Stimulated activated naive CD8-positive, alpha-beta T cell treated with anti-CD3 and anti-CD28 coated beads, Interleukin-15, amount 100 ng/mL, for 72 hours (primary cell): ENCODE measurements at regions not wholly inside any gene's neighbourhood (a gene's known extent, or its start where the extent isn't known, plus 50 kb on each side); places are given as distances from the start of the nearest gene placed in this dataset.

ENCODE experiments used
- ATAC-seq: fragments of 150-1000 bp; cut with Tn5 transposase; 2 replicates; pipeline ENCODE4 v1.10.0; 2021; ENCODE audit warnings: mild to moderate bottlenecking, moderate library complexity
- DNase-seq, 2 donors: peaks; one replicate each; pipeline ENCODE4 v3.0.0; 2021 to 2022
- H3K27ac Mint-ChIP-seq, 2 donors: one replicate each; pipeline ENCODE4 v1.8.0; 2022; ENCODE audit warnings: mild to moderate bottlenecking in 2 of 2, mixed read lengths in 2 of 2, moderate library complexity in 2 of 2
- H3K27me3 Mint-ChIP-seq: one replicate; pipeline ENCODE4 v1.8.0; 2022; ENCODE audit warnings: mixed read lengths
- H3K4me1 Mint-ChIP-seq: one replicate; pipeline ENCODE4 v1.8.0; 2022; ENCODE audit warnings: mild to moderate bottlenecking, mixed read lengths
- H3K4me3 Mint-ChIP-seq, 2 donors: one replicate each; pipeline ENCODE4 v1.8.0; 2022; ENCODE audit warnings: mild to moderate bottlenecking in 2 of 2, mixed read lengths in 2 of 2, moderate library complexity in 1 of 2
- H3K9me3 Mint-ChIP-seq, 2 donors: one replicate each; pipeline ENCODE4 v1.8.0; 2022; ENCODE audit warnings: mixed read lengths in 2 of 2

GRCh38 chr4:149173241-149174013 is 642.2 kb downstream of the IQCM start:
- Mint-ChIP-seq H3K4me1 (no peaks in the 10 kb centered on the region), H3K9me3 (peaks cover 3 to 13% of the 10 kb centered on the region in 2 donors), H3K27ac (no peak overlapping the region), H3K27me3 (no peaks in the 10 kb centered on the region), H3K4me3 (no peak overlapping the region)
- no peak for DNase-seq
- no peak for ATAC-seq

GRCh38 chr4:149168645-149169044 is 647.0 kb downstream of the IQCM start:
- Mint-ChIP-seq H3K4me1 (no peaks in the 10 kb centered on the region), H3K9me3 (no peaks in the 10 kb centered on the region), H3K27me3 (no peaks in the 10 kb centered on the region), H3K4me3 (no peak overlapping the region), H3K27ac (no peak overlapping the region)
- ATAC-seq (no peak), DNase-seq (no peak)

DNA sequence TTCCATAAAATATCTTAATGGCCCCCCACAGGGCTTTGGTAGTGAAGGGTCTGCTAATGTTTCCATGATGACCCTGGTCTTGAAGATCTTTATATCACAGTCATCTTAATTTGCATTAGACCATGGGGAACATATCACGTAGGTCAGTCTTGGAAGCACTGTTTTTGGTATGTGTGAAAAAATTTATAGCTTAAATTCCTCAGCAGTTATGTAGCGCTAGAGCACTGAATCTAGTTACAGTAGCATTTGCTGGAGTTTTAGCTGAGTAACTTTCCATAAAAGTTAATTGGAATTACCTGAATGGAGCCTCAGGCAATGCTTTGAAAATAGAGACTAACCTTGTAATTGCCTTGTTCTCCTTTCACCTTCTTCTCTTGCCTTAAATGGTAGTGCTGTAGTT is 648.8 kb downstream of the IQCM start:
- H3K27me3 Mint-ChIP-seq = no peaks in the 10 kb centered on the region
- DNase-seq = no peak
- no peaks in the 10 kb centered on the region for H3K9me3 Mint-ChIP-seq
- H3K4me3 Mint-ChIP-seq = no peak overlapping the region
- no peak for ATAC-seq
- no peaks in the 10 kb centered on the region for H3K4me1 Mint-ChIP-seq
- no peak overlapping the region for H3K27ac Mint-ChIP-seq

- ATAC-seq = no peak
Measured at GRCh38 chr4:149166365-149166764, 649.3 kb downstream of the IQCM start.

DNA sequence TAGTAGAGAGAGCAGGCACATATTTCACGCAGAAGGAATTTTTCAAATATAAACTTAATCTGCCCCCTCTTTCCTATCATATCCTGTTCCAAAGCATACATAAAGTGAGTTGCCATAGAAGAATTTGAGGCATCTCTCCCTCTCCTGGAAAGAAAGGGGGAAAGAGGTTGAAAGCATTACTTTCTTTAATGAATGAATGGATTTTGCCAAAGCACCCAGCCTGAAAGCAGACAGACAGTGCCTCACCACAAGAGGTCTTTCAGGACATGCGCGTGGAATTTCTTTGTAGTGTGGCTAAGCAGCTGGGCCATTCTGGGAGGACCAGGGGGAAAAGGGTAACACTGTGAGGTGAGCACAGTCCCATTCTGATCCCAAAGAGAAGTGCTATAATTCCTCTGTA is 651.4 kb downstream of the IQCM start:
- Mint-ChIP-seq H3K4me3 (no peak overlapping the region), H3K4me1 (no peaks in the 10 kb centered on the region), H3K27ac (no peak overlapping the region), H3K9me3 (no peaks in the 10 kb centered on the region), H3K27me3 (no peaks in the 10 kb centered on the region)
- ATAC-seq (no peak), DNase-seq (no peak)

More at GRCh38 chr4:149166365-149166764, 649.3 kb downstream of the IQCM start:
- Mint-ChIP-seq H3K4me3 (no peak overlapping the region), H3K27ac (no peak overlapping the region), H3K27me3 (no peaks in the 10 kb centered on the region), H3K9me3 (no peaks in the 10 kb centered on the region), H3K4me1 (no peaks in the 10 kb centered on the region)
- DNase-seq = no peak

DNA sequence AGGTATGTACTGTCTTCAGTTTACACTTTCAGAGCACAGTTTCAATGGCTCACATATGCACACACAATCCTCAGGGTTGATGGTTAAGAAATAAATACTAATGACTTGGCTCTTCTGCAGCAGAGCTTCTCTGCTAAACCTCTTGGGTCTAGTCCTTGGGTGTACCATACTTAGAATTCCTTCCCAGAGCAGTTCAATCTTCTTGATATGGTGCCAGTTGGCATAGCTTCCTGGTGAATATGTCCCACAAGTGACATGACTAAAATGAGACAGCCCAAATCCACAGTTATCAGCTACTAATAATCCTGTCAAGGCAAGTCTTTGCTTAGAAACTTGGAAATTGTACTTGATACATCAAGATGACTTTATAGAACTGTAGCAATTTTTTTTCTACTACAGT is 654.4 kb downstream of the IQCM start:
- Mint-ChIP-seq H3K27me3 (no peaks in the 10 kb centered on the region), H3K27ac (no peak overlapping the region), H3K4me3 (no peak overlapping the region), H3K4me1 (no peaks in the 10 kb centered on the region), H3K9me3 (peaks cover 0 to 4% of the 10 kb centered on the region in 2 donors)
- no peak for DNase-seq
- no peak for ATAC-seq

DNA sequence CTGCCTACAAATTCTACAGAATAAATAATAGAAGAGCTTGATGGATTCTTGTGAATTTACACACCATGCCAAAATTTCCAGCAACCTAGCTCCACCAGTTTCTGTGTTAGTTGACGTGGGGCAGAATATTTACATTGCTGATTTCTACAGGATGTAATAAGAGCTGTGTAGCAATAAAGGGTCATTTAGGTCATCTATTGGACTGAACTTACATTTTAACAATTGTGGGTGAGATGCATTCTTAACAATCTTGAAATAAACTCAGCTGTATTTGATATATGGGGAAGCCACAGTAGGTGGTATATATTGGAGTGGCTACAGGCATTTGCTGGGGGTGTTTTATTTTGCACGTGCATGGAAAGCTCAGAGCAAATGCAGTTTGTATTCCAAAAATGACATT is 655.3 kb downstream of the IQCM start:
- Mint-ChIP-seq H3K4me1 (no peaks in the 10 kb centered on the region), H3K27ac (no peak overlapping the region), H3K27me3 (no peaks in the 10 kb centered on the region), H3K4me3 (no peak overlapping the region), H3K9me3 (peaks cover 0 to 6% of the 10 kb centered on the region in 2 donors)
- ATAC-seq = no peak
- no peak for DNase-seq

DNA sequence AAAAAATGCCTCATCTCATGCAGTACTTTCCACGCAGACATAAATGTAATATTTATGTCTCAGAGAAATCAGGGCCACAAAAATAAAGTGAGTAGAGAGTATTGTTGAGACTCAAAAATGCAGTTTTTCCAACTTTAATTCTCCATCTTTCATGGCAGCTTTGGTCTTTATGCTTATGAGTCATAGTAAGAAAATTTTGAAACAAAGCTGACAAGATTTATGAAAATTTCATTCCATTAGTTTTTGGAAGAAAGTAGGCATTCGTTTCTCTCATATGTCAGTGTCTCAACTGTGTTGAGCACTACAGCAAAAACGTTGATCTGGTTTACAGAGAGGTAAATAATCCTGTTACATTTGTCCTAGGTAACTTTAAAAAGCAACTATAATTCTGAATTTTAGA is 656.8 kb downstream of the IQCM start:
- DNase-seq (no peak), ATAC-seq (no peak)
- peaks cover 0 to 6% of the 10 kb centered on the region in 2 donors for H3K9me3 Mint-ChIP-seq
- no peaks in the 10 kb centered on the region for H3K27me3 Mint-ChIP-seq
- H3K27ac Mint-ChIP-seq = no peak overlapping the region
- H3K4me3 Mint-ChIP-seq = no peak overlapping the region
- no peaks in the 10 kb centered on the region for H3K4me1 Mint-ChIP-seq

DNA sequence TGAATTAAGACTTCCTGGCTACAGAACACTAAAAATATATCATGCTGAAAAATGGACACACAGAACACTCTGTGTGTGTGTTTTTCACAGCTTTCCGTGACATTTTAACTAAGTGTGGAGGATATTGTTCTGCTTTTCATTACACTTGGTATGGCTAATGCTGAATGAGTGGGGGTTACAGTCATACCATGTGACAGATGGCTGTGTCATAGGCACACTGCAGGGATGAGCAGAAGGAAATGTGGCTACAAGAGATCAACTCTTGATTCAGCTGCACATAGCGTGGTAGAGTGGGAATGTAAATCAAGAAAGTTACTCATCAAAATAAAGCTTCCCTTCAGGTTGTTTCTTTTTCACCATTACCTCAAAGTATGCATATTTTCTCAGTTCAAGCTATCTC is 669.8 kb downstream of the IQCM start:
- Mint-ChIP-seq H3K27ac (no peak overlapping the region), H3K4me3 (no peak overlapping the region), H3K9me3 (peaks cover 0 to 8% of the 10 kb centered on the region in 2 donors), H3K4me1 (no peaks in the 10 kb centered on the region), H3K27me3 (peaks cover 23% of the 10 kb centered on the region)
- ATAC-seq = no peak
- DNase-seq = no peak

GRCh38 chr4:149144060-149144459 is 671.6 kb downstream of the IQCM start:
- ATAC-seq (no peak), DNase-seq (no peak)
- peaks cover 0 to 8% of the 10 kb centered on the region in 2 donors for H3K9me3 Mint-ChIP-seq
- H3K27me3 Mint-ChIP-seq = peaks cover 23% of the 10 kb centered on the region
- peak overlapping the region in 1 of 2 donors; percentile 47 for H3K27ac Mint-ChIP-seq
- H3K4me3 Mint-ChIP-seq = no peak overlapping the region
- H3K4me1 Mint-ChIP-seq = no peaks in the 10 kb centered on the region

- Mint-ChIP-seq H3K27ac (no peak overlapping the region), H3K9me3 (peaks cover 0 to 8% of the 10 kb centered on the region in 2 donors), H3K27me3 (peaks cover 16% of the 10 kb centered on the region), H3K4me1 (no peaks in the 10 kb centered on the region), H3K4me3 (no peak overlapping the region)
- DNase-seq (no peak), ATAC-seq (no peak)
Measured at GRCh38 chr4:149141391-149141790, 674.3 kb downstream of the IQCM start.

DNA sequence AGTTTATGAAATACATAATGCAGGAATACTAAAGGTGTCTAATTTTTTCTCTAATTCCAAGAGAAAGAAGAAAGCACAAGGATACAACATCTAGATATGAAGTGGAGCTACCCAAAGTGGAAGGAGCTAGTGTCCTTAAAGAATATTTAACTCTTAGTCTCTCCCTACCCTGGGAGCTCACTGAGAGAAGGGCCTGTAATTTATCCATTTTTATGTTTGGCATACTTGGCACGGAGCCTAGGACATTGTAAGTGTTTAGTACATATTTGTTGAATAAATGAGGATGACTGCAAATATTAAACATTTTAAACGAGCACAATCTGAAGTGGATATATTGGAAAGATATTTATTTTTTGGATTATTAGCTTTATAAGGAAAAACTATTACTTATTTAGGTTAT is 674.8 kb downstream of the IQCM start:
- H3K4me1 Mint-ChIP-seq = no peaks in the 10 kb centered on the region
- DNase-seq (no peak), ATAC-seq (no peak)
- H3K27me3 Mint-ChIP-seq = peaks cover 14% of the 10 kb centered on the region
- peaks cover 5 to 8% of the 10 kb centered on the region in 2 donors for H3K9me3 Mint-ChIP-seq
- no peak overlapping the region for H3K27ac Mint-ChIP-seq
- no peak overlapping the region for H3K4me3 Mint-ChIP-seq

DNA sequence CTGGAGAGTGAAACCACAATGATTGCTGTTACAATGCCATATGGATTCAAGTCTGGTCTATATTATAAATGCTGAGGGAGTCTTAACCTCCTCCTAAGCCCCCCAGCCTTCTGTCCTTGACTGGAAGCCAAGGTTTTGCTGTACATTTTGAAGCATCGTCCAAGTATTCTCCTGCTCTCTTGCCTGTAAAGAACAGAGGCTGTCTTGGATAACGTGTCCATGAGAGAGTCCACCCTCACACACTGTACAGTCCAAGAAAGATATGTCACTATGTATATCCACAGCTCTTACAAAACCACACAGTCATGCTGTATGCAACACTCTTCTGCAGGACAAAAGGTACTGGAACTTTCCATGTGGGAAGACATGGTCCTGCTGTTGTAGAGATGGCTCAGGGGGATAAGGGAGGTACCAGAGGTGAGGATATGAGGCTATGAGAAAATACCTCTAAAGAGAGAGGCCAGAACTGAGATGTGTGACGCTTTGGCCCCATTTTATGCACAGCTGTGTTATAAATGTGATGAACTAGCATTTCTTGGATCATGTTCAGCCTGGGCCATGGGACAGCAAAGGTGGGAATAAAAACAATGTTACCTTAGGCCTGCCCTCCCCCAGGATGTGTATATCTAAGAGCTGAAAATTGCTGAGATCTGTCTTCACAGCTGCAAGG is 678.6 kb downstream of the IQCM start:
- Mint-ChIP-seq H3K4me3 (no peak overlapping the region), H3K27me3 (no peaks in the 10 kb centered on the region), H3K27ac (no peak overlapping the region), H3K4me1 (no peaks in the 10 kb centered on the region), H3K9me3 (peaks cover 0 to 17% of the 10 kb centered on the region in 2 donors)
- no peak for ATAC-seq
- DNase-seq = no peak

- no peak for DNase-seq
- no peaks in the 10 kb centered on the region for H3K27me3 Mint-ChIP-seq
- H3K4me1 Mint-ChIP-seq = no peaks in the 10 kb centered on the region
- H3K9me3 Mint-ChIP-seq = peaks cover 0 to 18% of the 10 kb centered on the region in 2 donors
- ATAC-seq = no peak
- no peak overlapping the region for H3K27ac Mint-ChIP-seq
- H3K4me3 Mint-ChIP-seq = no peak overlapping the region
Measured at GRCh38 chr4:149135062-149135461, 680.6 kb downstream of the IQCM start.

- Mint-ChIP-seq H3K4me3 (no peak overlapping the region), H3K27ac (no peak overlapping the region), H3K27me3 (peaks cover 8% of the 10 kb centered on the region), H3K9me3 (no peaks in the 10 kb centered on the region), H3K4me1 (no peaks in the 10 kb centered on the region)
- no peak for ATAC-seq
- no peak for DNase-seq
Measured at GRCh38 chr4:149121023-149121404, 678.8 kb upstream of the NR3C2 start.

- H3K4me3 Mint-ChIP-seq = no peak overlapping the region
- ATAC-seq (no peak), DNase-seq (no peak)
- H3K4me1 Mint-ChIP-seq = no peaks in the 10 kb centered on the region
- H3K27me3 Mint-ChIP-seq = peaks cover 8% of the 10 kb centered on the region
- no peaks in the 10 kb centered on the region for H3K9me3 Mint-ChIP-seq
- H3K27ac Mint-ChIP-seq = no peak overlapping the region
Measured at GRCh38 chr4:149120331-149121022, 678.3 kb upstream of the NR3C2 start.
